Liver (tissue), 7 donors: ENCODE measurements at regions not wholly inside any gene's neighbourhood (a gene's known extent, or its start where the extent isn't known, plus 50 kb on each side); places are given as distances from the start of the nearest gene placed in this dataset.

Source experiments
- DNase-seq: peaks from one replicate; pipeline ENCODE4 v3.0.0-alpha.2; 2017; ENCODE audit warnings: low spot score
- H3K27ac ChIP-seq, 2 donors: one replicate each; pipeline ENCODE4 v1.7.0; 2013; ENCODE audit warnings: inconsistent platforms in 2 of 2, low read length in 2 of 2, control low read depth in 1 of 2, low read depth in 1 of 2, mild to moderate bottlenecking in 1 of 2
- H3K27me3 ChIP-seq, 4 donors: one replicate each; pipeline versions ENCODE4 v1.6.1 to v1.7.0; 2013; ENCODE audit warnings: low read length in 3 of 4, inconsistent platforms in 1 of 4, mild to moderate bottlenecking in 1 of 4, moderate library complexity in 1 of 4; ENCODE audit not compliant: control insufficient read depth in 4 of 4, insufficient read depth in 4 of 4
- H3K36me3 ChIP-seq, 4 donors: one replicate each; pipeline versions ENCODE4 v1.6.1 to v1.7.0; 2013; ENCODE audit warnings: low read length in 3 of 4, mild to moderate bottlenecking in 3 of 4, low read depth in 1 of 4, moderate library complexity in 1 of 4; ENCODE audit not compliant: control insufficient read depth in 4 of 4, insufficient read depth in 3 of 4
- H3K4me1 ChIP-seq, 4 donors: one replicate each; pipeline versions ENCODE4 v1.6.1 to v1.7.0; 2013; ENCODE audit warnings: low read length in 3 of 4, mild to moderate bottlenecking in 3 of 4, moderate library complexity in 1 of 4; ENCODE audit not compliant: control insufficient read depth in 4 of 4, insufficient read depth in 4 of 4
- H3K4me3 ChIP-seq, 3 donors: one replicate each; pipeline versions ENCODE4 v1.6.1 to v1.7.0; 2013; ENCODE audit warnings: low read length in 3 of 3, control low read depth in 1 of 3, low read depth in 1 of 3, mild to moderate bottlenecking in 1 of 3
- H3K9ac ChIP-seq, 2 donors: one replicate each; pipeline ENCODE4 v1.7.0; 2013; ENCODE audit warnings: low read length in 2 of 2, mild to moderate bottlenecking in 2 of 2, moderate library complexity in 2 of 2, control low read depth in 1 of 2, low read depth in 1 of 2
- H3K9me3 ChIP-seq, 4 donors: one replicate each; pipeline versions ENCODE4 v1.6.1 to v1.7.0; 2013; ENCODE audit warnings: low read length in 3 of 4; ENCODE audit not compliant: control insufficient read depth in 4 of 4
- EGR1 ChIP-seq, 2 donors: IDR thresholded peaks; 2 replicates each; pipeline ENCODE4 v1.6.1; 2016 to 2018; ENCODE audit warnings: antibody characterized with exemption in 2 of 2, low read depth in 2 of 2
- FOXA1 ChIP-seq: IDR thresholded peaks from 2 replicates; pipeline ENCODE4 v1.6.1; 2016; ENCODE audit warnings: antibody characterized with exemption
- GABPA ChIP-seq, 2 donors: IDR thresholded peaks in 1 of 2; conservative IDR thresholded peaks in 1 of 2; 2 replicates each; pipeline ENCODE4 v1.6.1; 2016; ENCODE audit warnings: antibody characterized with exemption in 2 of 2, mild to moderate bottlenecking in 1 of 2, moderate library complexity in 1 of 2
- HNF4A ChIP-seq, 2 donors: conservative IDR thresholded peaks; 2 replicates each; pipeline ENCODE4 v1.6.1; 2016; ENCODE audit warnings: antibody characterized with exemption in 2 of 2, mild to moderate bottlenecking in 2 of 2
- JUND ChIP-seq, 2 donors: IDR thresholded peaks; 2 replicates each; pipeline ENCODE4 v1.6.1; 2016; ENCODE audit warnings: antibody characterized with exemption in 2 of 2
- NR2F2 ChIP-seq: IDR thresholded peaks from 2 replicates; pipeline ENCODE4 v1.6.1; 2016; ENCODE audit warnings: antibody characterized with exemption
- RAD21 ChIP-seq, 2 donors: IDR thresholded peaks; 2 replicates each; pipeline ENCODE4 v1.6.1; 2016; ENCODE audit warnings: antibody characterized with exemption in 2 of 2, mild to moderate bottlenecking in 2 of 2
- RXRA ChIP-seq, 2 donors: IDR thresholded peaks; 2 replicates each; pipeline ENCODE4 v1.6.1; 2017 to 2018; ENCODE audit warnings: antibody characterized with exemption in 2 of 2, mild to moderate bottlenecking in 1 of 2
- SP1 ChIP-seq: IDR thresholded peaks from 2 replicates; pipeline ENCODE4 v1.6.1; 2018; ENCODE audit warnings: antibody characterized with exemption, mild to moderate bottlenecking
- TAF1 ChIP-seq: conservative IDR thresholded peaks from 2 replicates; pipeline ENCODE4 v1.6.1; 2016; ENCODE audit warnings: antibody characterized with exemption, mild to moderate bottlenecking
- YY1 ChIP-seq: IDR thresholded peaks from 2 replicates; pipeline ENCODE4 v1.6.1; 2016; ENCODE audit warnings: antibody characterized with exemption, mild to moderate bottlenecking
- WGBS: extraction: QIAGEN DNeasy Blood & Tissue Kit; methylation state at CpG from one replicate; pipeline ENCODE4 v1.1.7; 2013; 5-methylcytosine and 5-hydroxymethylcytosine counted together
- TF ChIP-seq, protein P1 (sequence below): IDR thresholded peaks from 2 replicates; pipeline ENCODE4 v1.6.1; 2016; ENCODE audit warnings: antibody characterized with exemption
- TF ChIP-seq, protein P2 (sequence below): IDR thresholded peaks from 2 replicates; pipeline ENCODE4 v1.6.1; 2016; ENCODE audit warnings: antibody characterized with exemption, mild to moderate bottlenecking
- TF ChIP-seq, protein P3 (sequence below): IDR thresholded peaks from 2 replicates; pipeline ENCODE4 v1.6.1; 2016; ENCODE audit warnings: antibody characterized with exemption
- donor health status: healthy.
- donor health status: healthy.
- donor health status: healthy.
- donor health status: healthy.

DNA sequence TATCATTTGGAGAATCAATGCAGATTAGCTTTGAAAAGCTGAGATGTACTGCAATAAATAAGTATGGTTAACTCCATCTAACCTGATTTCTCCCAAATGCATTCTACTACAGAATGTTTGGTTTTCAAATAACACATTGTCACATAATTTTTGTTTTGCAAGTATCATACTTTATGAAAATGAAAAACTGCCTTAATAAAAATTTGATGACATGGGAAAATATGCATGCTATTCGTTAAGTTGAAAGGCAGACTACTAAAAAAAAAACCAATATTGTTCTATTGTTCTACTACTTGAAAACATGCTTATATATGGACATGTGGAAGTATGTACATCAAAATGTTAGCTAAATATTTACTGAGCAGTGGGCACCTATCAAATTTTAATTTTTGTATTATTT, 668.9 kb downstream of the HTR1A start (continued):
- no peak for TF ChIP-seq RXRA (IDR thresholded peaks at IDR 0.05)
- TF ChIP-seq RAD21 (IDR thresholded peaks at IDR 0.05): no peak
- no peak for TF ChIP-seq SP1
- TF ChIP-seq, protein P1, sequence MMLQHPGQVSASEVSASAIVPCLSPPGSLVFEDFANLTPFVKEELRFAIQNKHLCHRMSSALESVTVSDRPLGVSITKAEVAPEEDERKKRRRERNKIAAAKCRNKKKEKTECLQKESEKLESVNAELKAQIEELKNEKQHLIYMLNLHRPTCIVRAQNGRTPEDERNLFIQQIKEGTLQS: no peak
- no peak for TF ChIP-seq TAF1
- TF ChIP-seq YY1: no peak
- TF ChIP-seq FOXA1: no peak
- TF ChIP-seq HNF4A (conservative IDR thresholded peaks at IDR 0.05): no peak
- no peak for TF ChIP-seq GABPA (IDR thresholded peaks at IDR 0.05 in 1 of 2, conservative IDR thresholded peaks at IDR 0.05 in 1 of 2)

DNA sequence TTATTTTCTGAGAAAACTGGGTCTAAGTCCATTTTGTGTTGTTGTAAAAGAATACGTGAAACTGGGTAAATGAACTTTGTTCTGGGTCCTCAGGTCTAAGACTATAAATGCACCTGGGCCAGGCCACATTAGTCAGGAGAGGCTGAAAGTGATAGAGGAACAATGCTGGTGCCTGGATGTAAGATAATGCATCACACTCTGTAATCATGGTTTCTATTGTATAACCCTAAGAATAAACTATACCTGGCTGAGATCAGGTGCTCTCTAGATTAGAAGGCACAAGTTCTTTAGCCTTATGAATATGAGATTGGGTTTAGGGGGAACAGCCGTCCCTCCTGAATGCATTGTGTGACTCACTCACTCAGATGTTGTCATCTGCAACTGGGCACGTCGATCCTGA, 675.5 kb downstream of the HTR1A start:
- no peak for DNase-seq
- H3K9me3 ChIP-seq: no peaks in the 10 kb centered on the region
- WGBS: 72% methylated on average over 4 of the region's 4 CpGs
- H3K9ac ChIP-seq: no peak overlapping the region
- H3K27me3 ChIP-seq: no peaks in the 10 kb centered on the region
- no peaks in the 10 kb centered on the region for H3K36me3 ChIP-seq
- TF ChIP-seq, protein P1: no peak
- TF ChIP-seq RAD21 (IDR thresholded peaks at IDR 0.05) (no peak), HNF4A (conservative IDR thresholded peaks at IDR 0.05) (peak in 1 of 2 donors; percentile 29)
- no peak overlapping the region for H3K27ac ChIP-seq
- H3K4me3 ChIP-seq: no peak overlapping the region
- H3K4me1 ChIP-seq: no peaks in the 10 kb centered on the region

DNA sequence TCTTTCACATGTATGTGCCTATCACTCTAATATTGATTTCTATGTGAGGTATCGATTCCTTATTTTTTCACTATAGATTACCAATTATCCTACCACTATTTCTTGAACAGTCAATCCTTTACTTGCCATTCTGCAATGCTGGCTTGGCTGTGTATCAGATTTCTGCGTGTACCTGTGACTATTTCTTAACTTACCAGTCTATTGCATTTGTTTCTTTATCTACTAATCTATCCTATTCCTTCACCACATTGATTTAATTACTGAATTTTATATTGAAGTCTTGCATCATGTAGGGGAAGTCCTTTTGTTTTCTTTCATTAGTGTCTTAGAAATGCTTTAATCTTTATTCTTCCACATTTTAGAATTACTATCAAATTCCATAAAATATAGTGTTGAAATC, 684.8 kb downstream of the LRRC70 start:
- Histone ChIP-seq H3K9ac (no peak overlapping the region), H3K36me3 (no peaks in the 10 kb centered on the region), H3K27me3 (no peaks in the 10 kb centered on the region), H3K4me3 (no peak overlapping the region), H3K9me3 (no peaks in the 10 kb centered on the region), H3K4me1 (no peaks in the 10 kb centered on the region), H3K27ac (no peak overlapping the region)
- TF ChIP-seq RXRA (IDR thresholded peaks at IDR 0.05): no peak
- no peak for TF ChIP-seq NR2F2
- TF ChIP-seq, protein P2, sequence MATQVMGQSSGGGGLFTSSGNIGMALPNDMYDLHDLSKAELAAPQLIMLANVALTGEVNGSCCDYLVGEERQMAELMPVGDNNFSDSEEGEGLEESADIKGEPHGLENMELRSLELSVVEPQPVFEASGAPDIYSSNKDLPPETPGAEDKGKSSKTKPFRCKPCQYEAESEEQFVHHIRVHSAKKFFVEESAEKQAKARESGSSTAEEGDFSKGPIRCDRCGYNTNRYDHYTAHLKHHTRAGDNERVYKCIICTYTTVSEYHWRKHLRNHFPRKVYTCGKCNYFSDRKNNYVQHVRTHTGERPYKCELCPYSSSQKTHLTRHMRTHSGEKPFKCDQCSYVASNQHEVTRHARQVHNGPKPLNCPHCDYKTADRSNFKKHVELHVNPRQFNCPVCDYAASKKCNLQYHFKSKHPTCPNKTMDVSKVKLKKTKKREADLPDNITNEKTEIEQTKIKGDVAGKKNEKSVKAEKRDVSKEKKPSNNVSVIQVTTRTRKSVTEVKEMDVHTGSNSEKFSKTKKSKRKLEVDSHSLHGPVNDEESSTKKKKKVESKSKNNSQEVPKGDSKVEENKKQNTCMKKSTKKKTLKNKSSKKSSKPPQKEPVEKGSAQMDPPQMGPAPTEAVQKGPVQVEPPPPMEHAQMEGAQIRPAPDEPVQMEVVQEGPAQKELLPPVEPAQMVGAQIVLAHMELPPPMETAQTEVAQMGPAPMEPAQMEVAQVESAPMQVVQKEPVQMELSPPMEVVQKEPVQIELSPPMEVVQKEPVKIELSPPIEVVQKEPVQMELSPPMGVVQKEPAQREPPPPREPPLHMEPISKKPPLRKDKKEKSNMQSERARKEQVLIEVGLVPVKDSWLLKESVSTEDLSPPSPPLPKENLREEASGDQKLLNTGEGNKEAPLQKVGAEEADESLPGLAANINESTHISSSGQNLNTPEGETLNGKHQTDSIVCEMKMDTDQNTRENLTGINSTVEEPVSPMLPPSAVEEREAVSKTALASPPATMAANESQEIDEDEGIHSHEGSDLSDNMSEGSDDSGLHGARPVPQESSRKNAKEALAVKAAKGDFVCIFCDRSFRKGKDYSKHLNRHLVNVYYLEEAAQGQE: no peak
- TF ChIP-seq HNF4A (conservative IDR thresholded peaks at IDR 0.05): no peak
- 83% methylated on average over 2 of the region's 2 CpGs for WGBS
- DNase-seq: no peak

DNA sequence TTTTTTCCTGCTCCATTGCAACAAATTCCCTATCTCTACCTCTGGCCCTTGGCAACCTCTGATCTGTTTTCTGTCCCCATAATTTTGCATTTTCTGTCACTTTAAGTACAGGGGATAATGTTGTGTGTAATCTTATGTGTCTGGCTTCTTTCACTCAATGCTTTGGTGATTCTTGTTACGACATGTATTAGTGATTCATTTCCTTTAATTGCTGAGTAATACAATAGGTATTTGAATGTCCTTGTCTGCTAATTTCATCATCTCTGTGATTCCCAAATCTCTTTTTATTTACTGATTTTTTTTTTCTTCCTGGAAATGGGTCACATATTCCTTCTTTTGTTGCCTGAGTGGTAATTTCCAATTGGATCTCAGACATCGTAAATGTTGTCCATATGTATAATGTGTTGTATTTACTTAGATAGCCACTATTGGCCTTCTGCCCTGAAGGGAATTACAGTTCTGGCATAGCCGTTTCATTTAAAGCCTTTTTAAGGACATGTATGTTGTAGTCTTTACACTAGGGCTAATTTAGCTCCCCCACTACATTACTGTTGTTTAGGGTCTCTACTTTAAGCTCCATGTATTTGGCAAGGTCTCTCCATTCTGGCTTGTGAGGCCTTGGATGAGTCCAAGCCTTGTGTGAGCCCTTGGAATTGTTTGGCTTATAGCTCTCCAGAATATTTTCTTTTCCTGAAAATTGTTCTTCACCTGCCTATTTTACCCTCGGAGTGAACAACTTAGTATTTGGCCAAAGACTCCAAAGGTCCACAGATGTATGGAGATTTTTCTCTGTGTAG, 683.8 kb downstream of the LRRC70 start:
- no peaks in the 10 kb centered on the region for H3K27me3 ChIP-seq
- H3K9me3 ChIP-seq: no peaks in the 10 kb centered on the region
- WGBS: 57% methylated on average over 4 of the region's 4 CpGs
- H3K4me1 ChIP-seq: no peaks in the 10 kb centered on the region
- no peak overlapping the region for H3K27ac ChIP-seq
- no peaks in the 10 kb centered on the region for H3K36me3 ChIP-seq
- DNase-seq: no peak
- no peak overlapping the region for H3K9ac ChIP-seq
- no peak overlapping the region for H3K4me3 ChIP-seq
- TF ChIP-seq FOXA1 (no peak), JUND (IDR thresholded peaks at IDR 0.05) (peak in 1 of 2 donors; percentile 9), EGR1 (IDR thresholded peaks at IDR 0.05; ENCODE audit: low read depth in 2 of 2) (no peak)
- TF ChIP-seq, protein P3, sequence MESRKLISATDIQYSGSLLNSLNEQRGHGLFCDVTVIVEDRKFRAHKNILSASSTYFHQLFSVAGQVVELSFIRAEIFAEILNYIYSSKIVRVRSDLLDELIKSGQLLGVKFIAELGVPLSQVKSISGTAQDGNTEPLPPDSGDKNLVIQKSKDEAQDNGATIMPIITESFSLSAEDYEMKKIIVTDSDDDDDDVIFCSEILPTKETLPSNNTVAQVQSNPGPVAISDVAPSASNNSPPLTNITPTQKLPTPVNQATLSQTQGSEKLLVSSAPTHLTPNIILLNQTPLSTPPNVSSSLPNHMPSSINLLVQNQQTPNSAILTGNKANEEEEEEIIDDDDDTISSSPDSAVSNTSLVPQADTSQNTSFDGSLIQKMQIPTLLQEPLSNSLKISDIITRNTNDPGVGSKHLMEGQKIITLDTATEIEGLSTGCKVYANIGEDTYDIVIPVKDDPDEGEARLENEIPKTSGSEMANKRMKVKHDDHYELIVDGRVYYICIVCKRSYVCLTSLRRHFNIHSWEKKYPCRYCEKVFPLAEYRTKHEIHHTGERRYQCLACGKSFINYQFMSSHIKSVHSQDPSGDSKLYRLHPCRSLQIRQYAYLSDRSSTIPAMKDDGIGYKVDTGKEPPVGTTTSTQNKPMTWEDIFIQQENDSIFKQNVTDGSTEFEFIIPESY: no peak
